H9 (cell line): ENCODE measurements at regions not wholly inside any gene's neighbourhood (a gene's known extent, or its start where the extent isn't known, plus 50 kb on each side); places are given as distances from the start of the nearest gene placed in this dataset.

Experiments
- DNase-seq: peaks from one replicate; pipeline ENCODE4 v3.0.0-alpha.2; 2017
- H2AFZ ChIP-seq: one replicate; pipeline ENCODE4 v1.6.1; 2013; ENCODE audit warnings: mild to moderate bottlenecking, low read length, control low read depth, moderate library complexity
- H2AK5ac ChIP-seq: 2 replicates; pipeline ENCODE4 v1.6.1; 2013; ENCODE audit warnings: low read length, control low read depth, mixed read lengths; ENCODE audit not compliant: insufficient read length
- H2BK120ac ChIP-seq: one replicate; pipeline ENCODE4 v1.6.1; 2013; ENCODE audit warnings: low read depth, mild to moderate bottlenecking, low read length, control low read depth, inconsistent platforms; ENCODE audit not compliant: poor library complexity, severe bottlenecking
- H2BK12ac ChIP-seq: 2 replicates; pipeline ENCODE4 v1.6.1; 2013; ENCODE audit warnings: low read length, control low read depth, mixed read lengths, low read depth; ENCODE audit not compliant: insufficient read length
- H2BK15ac ChIP-seq: 2 replicates; pipeline ENCODE4 v1.6.1; 2013; ENCODE audit warnings: low read depth, low read length, control low read depth
- H2BK20ac ChIP-seq: one replicate; pipeline ENCODE4 v1.6.1; 2013; ENCODE audit warnings: low read depth, mild to moderate bottlenecking, low read length, control low read depth, inconsistent platforms; ENCODE audit not compliant: poor library complexity, severe bottlenecking
- H2BK5ac ChIP-seq: 2 replicates; pipeline ENCODE4 v1.6.1; 2013; ENCODE audit warnings: low read length, control low read depth, mixed read lengths; ENCODE audit not compliant: insufficient read length
- H3K14ac ChIP-seq: 2 replicates; pipeline ENCODE4 v1.6.1; 2013; ENCODE audit warnings: low read length, control low read depth; ENCODE audit not compliant: insufficient read depth
- H3K18ac ChIP-seq: 2 replicates; pipeline ENCODE4 v1.6.1; 2013; ENCODE audit warnings: low read depth, mild to moderate bottlenecking, mixed read lengths, low read length, control low read depth; ENCODE audit not compliant: insufficient read length
- H3K23ac ChIP-seq: 2 replicates; pipeline ENCODE4 v1.6.1; 2013; ENCODE audit warnings: low read length, control low read depth, mixed read lengths, low read depth; ENCODE audit not compliant: insufficient read length
- H3K23me2 ChIP-seq: 2 replicates; pipeline ENCODE4 v1.6.1; 2013; ENCODE audit warnings: low read depth, mild to moderate bottlenecking, mixed read lengths, low read length, control low read depth; ENCODE audit not compliant: insufficient read length, poor library complexity, severe bottlenecking
- H3K27ac ChIP-seq: 2 replicates; pipeline ENCODE4 v1.5.1; 2013; ENCODE audit warnings: low read length, control low read depth, mixed read lengths, low read depth; ENCODE audit not compliant: insufficient read length
- H3K27me3 ChIP-seq: 2 replicates; pipeline ENCODE4 v1.6.1; 2013; ENCODE audit warnings: low read length, control low read depth, inconsistent platforms; ENCODE audit not compliant: insufficient read depth
- H3K4ac ChIP-seq: 2 replicates; pipeline ENCODE4 v1.6.1; 2013; ENCODE audit warnings: low read depth, mild to moderate bottlenecking, control low read depth, inconsistent platforms, low read length, moderate library complexity
- H3K4me1 ChIP-seq: 2 replicates; pipeline ENCODE4 v1.6.1; 2013; ENCODE audit warnings: low read length, control low read depth, inconsistent platforms; ENCODE audit not compliant: insufficient read depth
- H3K4me2 ChIP-seq: 2 replicates; pipeline ENCODE4 v1.6.1; 2013; ENCODE audit warnings: low read length, control low read depth, mixed read lengths; ENCODE audit not compliant: insufficient read length, insufficient read depth
- H3K56ac ChIP-seq: 2 replicates; pipeline ENCODE4 v1.6.1; 2013; ENCODE audit warnings: low read depth, mild to moderate bottlenecking, mixed read lengths, low read length, control low read depth; ENCODE audit not compliant: insufficient read length
- H3K79me1 ChIP-seq: 2 replicates; pipeline ENCODE4 v1.6.1; 2013; ENCODE audit warnings: low read depth, mild to moderate bottlenecking, moderate library complexity, low read length, control low read depth, inconsistent platforms; ENCODE audit not compliant: insufficient read depth, poor library complexity, severe bottlenecking
- H3K79me2 ChIP-seq: 2 replicates; pipeline ENCODE4 v1.6.1; 2013; ENCODE audit warnings: low read length, control low read depth, inconsistent platforms; ENCODE audit not compliant: insufficient read depth
- H3K9ac ChIP-seq: 2 replicates; pipeline ENCODE4 v1.6.1; 2013; ENCODE audit warnings: low read length, control low read depth, mixed read lengths; ENCODE audit not compliant: insufficient read length; ENCODE audit errors: extremely low read depth
- H3K9me3 ChIP-seq: one replicate; pipeline ENCODE4 v1.6.1; 2013; ENCODE audit warnings: low read depth, low read length, inconsistent platforms; ENCODE audit not compliant: control insufficient read depth
- H3T11ph ChIP-seq: one replicate; pipeline ENCODE4 v1.6.1; 2013; ENCODE audit warnings: mild to moderate bottlenecking, low read length, control low read depth, inconsistent platforms
- H4K20me1 ChIP-seq: one replicate; pipeline ENCODE4 v1.6.1; 2013; ENCODE audit not compliant: control insufficient read depth, insufficient read length, insufficient read depth
- H4K5ac ChIP-seq: 2 replicates; pipeline ENCODE4 v1.6.1; 2013; ENCODE audit warnings: low read depth, mild to moderate bottlenecking, mixed read lengths, low read length, control low read depth; ENCODE audit not compliant: insufficient read length
- H4K8ac ChIP-seq: replicated peaks from 2 replicates; pipeline ENCODE4 v1.6.1; 2013; ENCODE audit warnings: low read length, control low read depth, mixed read lengths, low read depth; ENCODE audit not compliant: insufficient read length
- H4K91ac ChIP-seq: 2 replicates; pipeline ENCODE4 v1.6.1; 2013; ENCODE audit warnings: low read depth, mild to moderate bottlenecking, moderate library complexity, mixed read lengths, low read length, control low read depth; ENCODE audit not compliant: insufficient read length
- H3K27ac Mint-ChIP-seq, 3 experiments: 2 replicates in 2 of 3; 3 replicates in 1 of 3; pipeline ENCODE4 v1.8.0; 2020 to 2021; ENCODE audit warnings: mixed read lengths in 3 of 3, mild to moderate bottlenecking in 1 of 3, moderate library complexity in 1 of 3
- H3K27me3 Mint-ChIP-seq: 2 replicates; pipeline ENCODE4 v1.8.0; 2021; ENCODE audit warnings: low read depth, mild to moderate bottlenecking, moderate library complexity, mixed read lengths
- H3K36me3 Mint-ChIP-seq, 3 experiments: 2 replicates in 2 of 3; 3 replicates in 1 of 3; pipeline ENCODE4 v1.8.0; 2020 to 2021; ENCODE audit warnings: low read depth in 3 of 3, mixed read lengths in 3 of 3; ENCODE audit not compliant: insufficient read depth in 1 of 3
- H3K4me1 Mint-ChIP-seq, 2 experiments: 2 replicates each; pipeline ENCODE4 v1.8.0; 2020; ENCODE audit warnings: mixed read lengths in 2 of 2
- H3K4me3 Mint-ChIP-seq, 2 experiments: 2 replicates in 1 of 2; 3 replicates in 1 of 2; pipeline ENCODE4 v1.8.0; 2020 to 2021; ENCODE audit warnings: mild to moderate bottlenecking in 2 of 2, mixed read lengths in 2 of 2, moderate library complexity in 1 of 2
- H3K9me3 Mint-ChIP-seq, 2 experiments: 2 replicates in 1 of 2; 3 replicates in 1 of 2; pipeline ENCODE4 v1.8.0; 2020; ENCODE audit warnings: mild to moderate bottlenecking in 2 of 2, mixed read lengths in 2 of 2, moderate library complexity in 1 of 2
- CTCF ChIP-seq: fragments of 200-600 bp; sonication (generic); conservative IDR thresholded peaks from 3 replicates; pipeline ENCODE4 v1.8.0; 2021; ENCODE audit warnings: antibody characterized with exemption, mild to moderate bottlenecking
- WGBS: extraction: QIAGEN DNeasy Blood & Tissue Kit; methylation state at CpG from one replicate; pipeline ENCODE4 v1.1.7; 2013; ENCODE audit warnings: missing lambda C conversion rate, low lambda C conversion rate, mixed read lengths; ENCODE audit not compliant: insufficient read length; ENCODE audit errors: extremely low coverage; 5-methylcytosine and 5-hydroxymethylcytosine counted together

- H2BK120ac ChIP-seq, result no peak overlapping the region
- Mint-ChIP-seq H3K4me1 (no peaks in the 10 kb centered on the region), H3K27me3 (peaks cover 4% of the 10 kb centered on the region), H3K27ac (no peak overlapping the region), H3K4me3 (no peak overlapping the region), H3K36me3 (no peaks in the 10 kb centered on the region; a peak in 2 of 7 replicates), H3K9me3 (peaks cover 3 to 4% of the 10 kb centered on the region in 2 experiments; a peak in 3 of 5 replicates)
- no peak overlapping the region for H3K9ac ChIP-seq
- H2BK5ac ChIP-seq, result no peak overlapping the region
- no peak overlapping the region for H3T11ph ChIP-seq
- no peaks in the 10 kb centered on the region for H3K23me2 ChIP-seq
- H3K79me1 ChIP-seq, result no peaks in the 10 kb centered on the region
- no peaks in the 10 kb centered on the region for H3K9me3 ChIP-seq
- no peak overlapping the region for H3K4ac ChIP-seq
- no peak overlapping the region for H3K4me2 ChIP-seq
- no peak overlapping the region for H3K56ac ChIP-seq
- no peak for TF ChIP-seq CTCF
- no peak overlapping the region for H4K91ac ChIP-seq
- no peak overlapping the region for H2BK12ac ChIP-seq
- no CpG with 5 or more reads among the region's 3 CpGs for WGBS
- no peak overlapping the region for H3K14ac ChIP-seq
- H3K23ac ChIP-seq, result no peak overlapping the region
- no peaks in the 10 kb centered on the region for H3K4me1 ChIP-seq
- H3K79me2 ChIP-seq, result no peaks in the 10 kb centered on the region; the same call in 1 of the 2 replicates
- no peaks in the 10 kb centered on the region for H3K27me3 ChIP-seq
- no peak overlapping the region for H3K18ac ChIP-seq
- H2BK15ac ChIP-seq, result no peak overlapping the region
- no peak overlapping the region for H4K5ac ChIP-seq
- no peak overlapping the region for H2AK5ac ChIP-seq
- H4K8ac ChIP-seq, result no peak overlapping the region
- no peak overlapping the region for H3K27ac ChIP-seq
- no peak overlapping the region for H2AFZ ChIP-seq
- H4K20me1 ChIP-seq, result no peaks in the 10 kb centered on the region
- DNase-seq, result no peak
- H2BK20ac ChIP-seq, result no peak overlapping the region
These were observed 390.3 kb upstream of the CCL2 start for GRCh38 chr17:33864758-33865229.
